ENCODE measurements at regions not wholly inside any gene's neighbourhood (a gene's known extent, or its start where the extent isn't known, plus 50 kb on each side); places are given as distances from the start of the nearest gene placed in this dataset.

DNA sequence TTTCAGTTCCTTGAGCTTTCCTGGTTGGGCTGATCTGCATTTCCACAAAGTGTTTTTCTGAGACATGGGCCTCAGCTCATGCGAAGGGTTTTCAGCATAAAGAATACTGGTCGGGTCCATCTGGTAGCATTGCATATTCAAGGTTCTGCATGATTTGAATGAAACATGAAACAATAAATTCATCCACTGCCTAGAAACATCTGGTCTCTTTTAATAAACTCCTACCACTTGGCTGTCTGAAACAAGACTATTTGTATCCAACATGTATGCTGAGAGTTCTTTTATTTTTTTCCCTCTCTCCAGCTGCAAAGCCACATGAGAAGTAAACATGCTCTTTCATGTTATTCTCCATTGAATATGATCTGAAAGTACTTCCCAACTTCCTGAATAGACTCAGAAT is 314.9 kb upstream of the SOX11 start:
- no peak for DNase-seq

DNA sequence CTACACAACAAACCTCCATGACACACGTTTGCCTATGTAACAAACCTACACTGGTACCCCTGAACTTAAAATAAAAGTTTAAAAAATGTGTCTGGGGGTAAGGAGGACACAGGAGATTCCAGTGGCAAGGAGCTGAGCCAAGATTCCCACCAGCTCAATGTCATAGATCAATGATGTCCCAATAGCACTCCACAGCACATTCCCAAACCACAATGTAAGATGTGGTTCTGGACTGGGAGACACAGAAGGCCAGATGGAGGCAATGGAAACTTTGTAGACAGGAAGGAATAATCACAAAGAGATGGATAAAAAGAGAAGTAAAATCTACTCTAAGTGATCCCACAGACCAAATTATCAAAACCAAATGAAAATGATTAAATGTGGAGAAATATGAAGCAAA is 312.4 kb upstream of the SOX11 start:
- DNase-seq, result no peak

DNA sequence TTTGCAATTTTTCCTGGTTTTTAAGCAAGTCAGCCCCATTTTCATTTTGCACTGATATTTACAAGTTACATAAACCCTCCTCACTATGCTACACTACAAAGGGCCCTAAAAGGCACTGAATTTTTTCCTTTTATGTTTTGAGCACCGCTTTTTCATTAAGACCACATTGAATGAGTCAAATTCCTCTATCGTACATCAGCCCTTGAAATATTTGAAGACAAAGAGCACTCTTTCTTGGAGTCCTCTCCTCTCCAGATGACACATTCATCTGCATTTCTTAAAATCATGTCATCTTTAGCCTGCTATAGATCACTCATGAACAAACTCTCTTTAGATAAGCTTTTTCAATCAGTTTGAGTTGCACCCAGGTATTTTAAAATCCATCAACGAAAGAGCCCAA is 306.6 kb upstream of the SOX11 start:
- no peak for DNase-seq

DNA sequence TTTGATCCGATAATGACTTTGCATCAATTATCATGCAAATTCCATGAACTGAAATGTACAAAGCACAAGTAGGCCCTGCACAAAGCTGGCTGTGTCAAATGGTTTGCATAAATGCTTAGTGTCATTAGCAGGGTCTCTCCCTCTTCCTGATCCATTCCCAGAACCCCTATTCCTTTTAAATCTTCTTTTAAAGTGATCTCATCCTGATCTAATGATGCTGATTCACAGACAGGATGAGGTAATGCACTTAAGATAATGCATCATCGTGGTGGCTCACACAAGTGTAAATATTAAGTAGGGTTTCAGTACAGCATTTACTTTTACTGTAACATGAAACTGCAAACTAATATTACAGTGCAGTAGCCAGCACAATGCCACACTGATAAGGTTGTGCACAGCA is 304.8 kb upstream of the SOX11 start:
- DNase-seq, result no peak

DNA sequence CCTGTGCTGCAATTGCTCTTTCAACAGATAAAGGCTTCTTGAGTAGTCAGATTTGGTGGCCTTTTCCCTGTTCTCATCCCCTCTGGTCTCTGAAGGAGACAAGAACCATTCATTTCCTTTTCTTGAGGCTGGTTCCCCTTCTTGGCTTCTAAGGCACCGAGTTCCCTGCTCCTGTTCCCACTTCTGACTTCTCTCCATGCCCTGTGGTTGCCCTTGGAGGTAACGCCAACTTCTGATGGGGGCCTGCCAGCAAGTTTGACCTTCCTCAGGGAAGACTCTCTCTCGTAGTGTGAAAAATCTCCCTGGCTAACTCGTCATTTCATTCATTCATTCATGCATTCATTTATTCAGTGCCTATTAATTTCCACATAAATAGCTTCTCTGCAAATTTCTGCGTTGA is 302.4 kb upstream of the SOX11 start:
- DNase-seq, result no peak

DNA sequence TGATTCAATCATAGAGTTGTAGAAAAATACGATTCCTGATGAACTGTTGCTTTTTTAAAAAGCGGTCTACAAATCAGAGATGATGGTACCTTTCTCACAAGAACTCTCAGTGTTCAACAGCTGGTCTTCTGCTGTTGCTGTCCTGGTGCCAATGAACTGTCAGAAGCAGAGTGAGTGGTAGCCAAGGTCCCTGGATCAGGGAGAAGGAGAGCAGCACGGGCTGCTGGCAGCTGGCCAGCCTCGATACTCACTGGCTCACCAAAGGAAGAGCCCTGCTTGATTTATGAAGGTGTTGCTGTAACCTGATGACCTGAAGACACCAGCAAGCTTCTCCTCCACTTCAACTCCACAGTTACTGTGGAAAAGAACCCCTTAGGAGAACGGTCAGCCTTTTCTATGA is 300.8 kb upstream of the SOX11 start:
- no peak for DNase-seq

DNA sequence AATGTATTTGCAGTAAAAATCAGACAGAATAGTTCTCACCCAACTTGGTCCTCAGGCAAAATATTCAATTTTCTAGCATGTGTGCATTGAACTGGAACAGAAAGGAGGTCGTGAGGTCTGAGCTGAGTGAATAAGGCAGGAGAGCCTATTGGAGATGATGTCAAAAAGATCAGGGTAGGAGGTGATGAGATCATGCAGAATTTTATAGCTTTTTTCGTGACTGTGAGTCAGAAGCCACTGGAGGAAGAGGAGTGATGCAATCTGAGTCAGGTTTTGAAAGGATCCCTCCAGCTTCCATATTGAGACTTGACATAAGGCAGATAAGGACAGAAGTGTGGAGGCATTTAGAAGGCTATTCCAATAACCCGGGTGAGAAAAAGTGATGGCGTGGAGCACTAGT is 299.5 kb upstream of the SOX11 start:
- no peak for DNase-seq

DNA sequence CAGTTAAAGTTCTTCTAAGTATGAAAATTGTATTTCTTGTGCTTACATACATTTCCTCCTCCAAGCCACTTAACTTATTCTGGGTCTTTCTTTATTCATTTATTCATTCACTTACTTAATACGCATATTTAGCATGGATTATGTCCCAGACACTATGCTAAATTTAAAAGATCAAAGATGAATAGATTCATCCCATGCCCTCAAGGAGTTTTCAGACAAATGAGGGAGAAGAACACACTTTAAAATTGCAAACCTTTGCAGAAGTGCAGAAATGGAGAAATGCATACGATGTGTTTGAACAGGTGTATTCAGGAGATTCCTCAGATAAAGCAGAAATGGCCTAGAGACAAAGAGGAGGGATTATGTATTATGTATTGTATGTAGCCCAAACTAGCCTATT is 298.7 kb upstream of the SOX11 start:
- DNase-seq, result no peak

DNA sequence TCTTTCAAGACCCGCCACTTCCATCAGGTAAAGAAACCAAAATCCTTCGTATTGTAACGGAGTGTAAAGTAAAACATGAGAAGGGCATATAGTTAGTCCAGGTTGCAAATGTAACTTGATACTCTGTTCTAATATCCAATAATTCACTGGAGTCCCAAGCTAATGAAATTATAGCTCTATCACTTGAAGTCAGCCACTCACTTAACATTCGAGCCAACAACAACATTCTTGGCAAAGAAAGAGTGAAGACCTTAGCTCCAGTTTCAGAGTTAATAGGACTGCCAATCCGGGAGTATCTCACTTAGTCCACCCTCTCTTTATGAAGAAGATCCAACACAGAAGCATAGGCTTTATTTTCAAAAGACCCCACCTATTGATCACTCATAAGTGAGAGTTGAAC is 298.0 kb upstream of the SOX11 start:
- DNase-seq, result no peak

DNA sequence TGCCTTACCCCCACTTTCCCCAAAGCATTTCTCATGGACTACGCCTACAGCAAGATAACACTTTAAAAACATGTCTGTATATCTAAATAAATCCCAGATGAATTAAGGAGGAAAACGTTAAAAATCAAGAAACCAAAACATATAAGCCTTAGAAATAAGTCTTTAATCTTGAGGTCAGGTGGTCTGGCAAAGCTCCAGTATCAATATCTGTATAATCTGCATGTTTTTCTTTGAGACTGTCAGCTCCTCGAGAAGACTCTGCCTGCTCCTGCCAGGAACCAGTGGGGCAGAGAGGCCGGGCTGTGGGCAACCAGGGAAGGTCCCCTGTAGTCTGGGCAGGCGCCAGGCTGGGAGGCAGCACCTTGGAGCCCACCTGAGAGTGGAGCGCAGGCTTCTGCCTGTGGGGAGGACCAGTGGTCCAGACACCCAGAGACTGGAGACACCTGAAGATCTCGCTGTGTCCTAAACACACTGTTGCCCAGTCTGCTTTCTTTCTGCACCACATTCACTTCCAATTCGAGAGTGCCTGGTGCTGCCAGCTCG is 291.0 kb upstream of the SOX11 start:
- DNase-seq, result no peak

DNA sequence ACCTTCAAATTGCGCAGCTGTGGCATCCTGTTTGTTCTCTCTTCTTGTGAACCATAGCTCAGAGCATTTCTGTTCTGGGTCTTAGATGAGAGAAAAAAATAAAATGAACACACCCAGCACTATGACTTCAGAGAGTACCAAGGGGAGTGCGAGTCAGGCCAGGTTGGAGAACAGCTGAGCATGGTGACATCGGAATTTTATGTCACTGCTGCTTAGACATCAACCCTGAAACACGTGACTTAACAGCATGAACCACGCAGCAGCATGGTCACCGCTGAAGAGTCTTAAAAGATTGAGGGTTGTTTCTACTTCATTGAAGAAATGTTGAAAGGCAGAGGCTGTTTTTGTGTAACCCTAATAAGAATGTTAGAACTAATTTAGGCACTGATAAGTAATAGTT is 288.8 kb upstream of the SOX11 start:
- DNase-seq, result no peak

DNA sequence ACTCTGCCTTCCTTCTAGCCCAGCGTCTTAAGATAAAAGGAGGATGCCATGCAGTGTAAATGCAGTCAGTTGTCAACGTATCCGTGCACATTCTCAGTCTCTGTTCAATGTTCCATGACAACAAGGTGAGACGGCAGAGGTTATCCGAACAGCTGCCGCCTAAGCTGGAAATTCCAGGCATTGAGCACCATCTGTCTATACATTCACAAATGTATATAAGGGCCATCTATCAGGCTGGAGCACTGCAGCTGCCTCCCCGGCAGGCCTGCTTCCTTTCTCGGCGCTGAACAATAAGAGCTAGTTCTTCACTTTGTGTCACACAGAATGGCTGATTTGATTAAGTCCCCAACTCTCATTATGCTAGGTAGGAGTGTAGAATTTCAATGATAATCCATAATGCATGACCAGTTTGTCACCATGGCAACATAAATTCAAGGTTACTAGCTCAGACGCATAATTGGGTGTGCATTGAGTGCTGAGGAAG is 282.2 kb upstream of the SOX11 start:
- no peak for DNase-seq

DNA sequence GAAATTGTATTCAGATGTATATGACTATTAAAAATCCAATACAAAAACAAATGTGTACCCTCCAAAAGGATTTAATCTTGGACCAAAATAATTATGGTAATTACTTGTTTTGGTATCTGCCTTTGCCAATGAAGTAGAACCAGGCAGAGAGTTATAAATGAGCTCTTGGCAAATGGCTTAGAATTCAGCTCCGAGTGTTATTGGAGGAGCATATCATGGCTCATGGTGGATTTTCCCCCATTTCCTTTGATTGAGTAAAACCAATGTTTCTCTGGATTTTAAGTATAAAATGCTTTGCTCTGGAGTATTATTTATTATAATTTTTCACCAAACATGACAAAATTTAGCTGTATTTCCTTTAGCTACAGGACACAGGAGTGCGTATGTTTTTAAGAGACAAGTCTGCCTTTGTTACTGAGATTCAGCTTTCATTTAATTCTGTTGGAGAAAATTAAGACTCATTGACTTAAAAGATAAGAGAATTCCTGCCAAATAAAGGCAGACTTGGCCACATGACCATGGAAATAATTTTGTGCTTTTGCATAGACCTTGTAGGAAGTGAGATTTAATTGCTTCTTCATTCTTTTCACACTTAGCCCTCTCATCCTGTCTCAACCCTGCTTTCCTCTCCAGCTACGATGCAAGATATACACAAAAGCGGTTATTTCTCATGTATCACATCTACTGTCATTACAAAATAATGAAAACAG is 281.0 kb upstream of the SOX11 start:
- no peak for DNase-seq

DNA sequence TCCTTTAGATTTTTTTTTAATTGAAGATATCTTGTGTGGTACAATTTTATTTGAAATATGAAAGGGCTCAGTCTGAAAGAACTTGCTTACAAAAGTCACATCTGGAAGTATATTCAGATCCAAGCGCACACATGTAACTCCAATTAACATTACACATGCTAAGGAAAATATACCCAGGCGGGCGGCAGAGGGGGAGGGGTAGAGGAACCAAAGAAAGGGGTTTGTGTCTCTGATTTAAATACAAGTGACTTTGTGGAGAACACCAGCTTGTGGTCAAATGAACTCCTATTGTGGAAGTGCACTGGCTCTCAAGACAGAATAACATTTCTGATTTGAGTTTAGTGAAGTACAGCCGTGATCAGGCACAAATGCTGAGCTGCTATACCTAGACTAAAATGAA is 280.2 kb upstream of the SOX11 start:
- DNase-seq, result no peak

DNA sequence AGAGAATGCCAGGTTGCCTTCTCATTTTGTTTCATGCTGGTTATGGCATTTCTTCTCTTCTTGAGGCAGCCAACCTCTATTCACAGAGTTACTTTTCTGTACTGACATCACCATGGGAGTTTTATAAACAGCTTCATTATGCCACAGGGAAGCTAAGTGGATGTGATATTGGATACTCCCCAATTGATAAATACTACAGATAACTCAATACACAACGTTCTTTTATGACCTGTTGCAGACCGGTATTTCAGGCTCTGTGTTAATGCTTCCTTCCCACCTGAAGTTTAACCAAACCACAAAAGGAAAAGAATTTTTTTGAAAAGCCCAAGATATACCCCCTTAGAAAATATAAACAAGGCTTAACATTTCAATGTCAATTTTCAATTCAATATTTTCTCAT is 258.3 kb upstream of the SOX11 start:
- no peak for DNase-seq

DNA sequence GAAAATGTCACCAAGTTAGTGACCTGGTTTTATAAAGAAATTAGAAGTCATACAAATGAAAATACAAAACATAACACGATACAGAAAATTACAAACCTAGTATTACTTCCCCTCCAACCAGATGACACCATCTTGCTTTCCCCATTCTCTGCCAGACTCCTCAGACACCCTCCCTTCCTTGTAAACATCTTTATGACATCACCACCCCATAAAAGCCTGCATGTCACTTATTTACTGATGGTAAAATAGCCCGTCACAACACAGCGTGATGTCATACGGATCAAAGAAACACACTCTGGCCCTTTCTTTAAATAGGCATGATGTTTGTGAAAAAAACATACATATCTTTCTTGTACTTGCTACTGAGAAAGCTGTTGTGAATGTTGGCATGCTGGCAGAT is 254.8 kb upstream of the SOX11 start:
- DNase-seq, result no peak

DNA sequence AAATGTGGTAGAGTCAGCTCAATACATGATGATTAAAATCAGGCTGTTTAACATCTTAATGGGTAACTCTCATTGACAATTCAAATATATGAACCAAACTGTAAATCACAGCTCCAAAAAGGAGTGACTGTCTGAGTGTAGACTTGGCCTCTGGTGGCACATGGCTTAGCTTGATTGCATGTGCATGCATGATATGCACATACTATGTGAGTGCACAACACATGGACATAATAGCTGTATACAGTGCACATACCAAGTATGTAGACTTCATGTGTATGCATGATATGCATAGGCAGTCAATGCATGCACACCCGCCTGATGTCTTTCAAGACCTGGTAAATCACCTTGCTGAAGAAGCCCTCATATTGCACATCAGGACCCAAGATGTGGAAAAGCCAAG is 252.0 kb upstream of the SOX11 start:
- no peak for DNase-seq

DNA sequence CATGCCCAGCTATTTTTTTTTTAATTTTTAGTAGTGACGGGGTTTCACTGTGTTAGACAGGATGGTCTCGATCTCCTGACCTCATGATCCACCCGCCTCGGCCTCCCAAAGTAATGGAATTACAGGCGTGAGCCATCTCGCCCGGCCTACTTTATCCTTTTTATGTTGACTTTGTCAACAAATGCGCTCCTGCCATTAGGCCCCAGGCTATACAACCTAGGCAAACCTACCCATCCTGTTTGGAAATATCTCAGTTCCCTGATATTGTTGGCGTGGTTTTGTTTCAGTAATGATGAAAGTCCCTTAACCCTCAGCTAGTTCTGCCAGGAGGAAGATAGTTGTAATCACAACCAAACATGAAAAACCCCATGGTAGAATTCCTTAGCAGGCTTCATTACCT is 249.4 kb upstream of the SOX11 start:
- DNase-seq, result no peak

DNA sequence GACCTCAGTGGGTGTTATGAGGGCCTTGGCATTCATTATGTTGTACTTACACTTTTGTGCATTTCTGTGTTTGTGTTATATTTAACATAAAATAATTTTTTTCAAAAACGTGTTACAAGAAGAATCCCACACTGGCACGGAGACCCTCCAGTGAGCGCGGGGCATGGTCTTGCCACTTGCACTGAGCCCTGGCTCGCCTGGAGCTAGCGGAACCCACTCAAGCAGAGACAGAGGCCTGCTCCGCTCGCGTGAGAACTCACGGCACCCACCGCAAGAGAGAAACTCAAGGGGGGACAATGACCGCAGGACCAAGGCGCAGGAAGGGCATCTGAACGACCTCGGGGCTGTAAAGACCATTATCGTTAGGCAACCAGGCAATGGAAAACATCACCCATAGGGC is 248.0 kb upstream of the SOX11 start:
- no peak for DNase-seq

DNA sequence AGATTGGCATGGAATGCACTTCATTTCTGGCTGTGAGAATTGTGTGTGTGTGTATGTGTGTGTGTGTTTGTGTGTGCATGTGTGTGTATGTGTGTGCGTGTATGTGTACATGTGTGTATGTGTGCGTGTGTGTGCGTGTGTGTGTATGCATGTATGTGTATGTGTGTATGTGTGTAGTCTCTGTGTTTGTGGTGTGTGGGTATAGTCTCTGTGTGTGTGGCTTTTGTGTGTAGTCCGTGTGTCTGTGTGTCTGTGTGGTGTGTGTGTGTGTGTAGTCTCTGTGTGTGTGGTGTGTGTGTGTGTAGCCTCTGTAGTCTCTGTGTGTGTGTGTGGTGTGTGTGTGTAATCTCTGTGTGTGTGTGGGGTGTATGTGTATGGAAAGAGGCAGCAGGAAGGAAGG is 247.3 kb upstream of the SOX11 start:
- DNase-seq, result no peak

DNA sequence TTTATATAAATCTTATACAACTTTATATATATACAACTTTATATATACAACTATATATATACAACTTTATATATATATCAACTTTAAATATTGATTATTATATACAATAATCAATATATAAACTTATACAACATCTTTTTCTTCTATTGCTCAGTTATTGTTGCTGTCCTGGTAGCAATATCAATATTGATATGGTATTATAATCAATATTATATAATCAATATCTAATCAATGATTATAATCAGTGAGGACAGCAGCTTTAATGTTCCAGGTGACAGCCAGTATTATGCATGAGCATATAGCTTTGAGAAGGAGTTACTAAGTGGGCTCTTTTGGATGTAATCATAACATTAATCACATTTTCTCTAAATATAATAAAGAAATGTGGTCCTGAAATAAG is 242.3 kb upstream of the SOX11 start:
- DNase-seq, result no peak

DNA sequence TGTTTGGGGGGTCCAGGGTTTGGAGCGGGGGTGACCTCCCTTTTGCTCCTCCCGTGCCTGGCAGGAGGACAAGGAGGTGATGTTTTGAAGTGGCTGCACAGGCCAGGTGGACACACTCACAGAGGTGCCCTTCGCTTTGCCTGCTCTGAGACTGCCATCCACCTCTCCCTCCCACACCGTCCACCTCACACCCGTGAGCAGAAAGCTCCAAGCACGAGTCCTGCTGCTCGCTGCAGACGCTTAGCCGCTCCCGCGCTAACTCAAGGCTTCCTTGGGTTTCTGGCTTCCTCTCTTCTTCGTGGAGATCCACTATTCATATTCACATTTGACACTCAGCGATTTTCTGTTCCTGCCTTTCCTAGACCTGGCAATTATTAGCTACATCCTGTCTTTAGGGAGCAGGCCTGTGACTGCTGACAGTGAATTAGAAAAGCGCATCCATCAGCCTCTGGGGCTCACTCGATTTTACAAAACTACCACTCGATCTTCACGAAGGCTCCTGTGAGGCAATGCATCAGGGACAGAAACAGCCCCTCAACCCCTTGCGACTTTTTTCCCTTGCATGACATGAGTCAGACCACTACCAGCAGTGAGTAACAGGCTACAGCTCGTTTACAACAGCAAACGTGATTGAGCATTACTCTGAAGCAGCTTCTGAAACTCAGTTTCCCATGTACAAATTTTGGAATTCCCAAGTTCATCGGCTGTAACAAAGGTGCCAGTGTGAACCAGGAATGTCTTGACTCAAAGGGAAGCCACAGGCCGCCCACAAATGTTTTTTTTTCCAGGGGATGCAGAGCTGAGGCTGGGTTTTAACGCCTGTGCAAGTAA is 238.7 kb upstream of the SOX11 start:
- no peak for DNase-seq

DNA sequence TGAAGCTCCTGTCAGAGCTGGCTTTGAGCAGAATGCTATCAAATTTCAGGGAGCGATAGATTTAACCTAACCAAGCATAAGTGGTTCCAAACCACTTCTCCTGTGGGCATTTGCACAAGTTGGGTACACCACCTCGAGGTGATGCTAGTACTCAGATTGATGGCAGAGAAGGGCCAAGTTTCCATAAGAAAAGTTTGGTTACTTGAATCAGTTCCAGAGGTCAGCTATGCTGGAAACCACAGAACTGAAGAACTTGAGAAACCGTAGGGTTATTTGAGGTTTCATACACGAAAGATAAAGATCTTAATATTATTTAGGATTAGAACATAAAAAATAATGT is 238.2 kb upstream of the SOX11 start:
- no peak for DNase-seq

DNA sequence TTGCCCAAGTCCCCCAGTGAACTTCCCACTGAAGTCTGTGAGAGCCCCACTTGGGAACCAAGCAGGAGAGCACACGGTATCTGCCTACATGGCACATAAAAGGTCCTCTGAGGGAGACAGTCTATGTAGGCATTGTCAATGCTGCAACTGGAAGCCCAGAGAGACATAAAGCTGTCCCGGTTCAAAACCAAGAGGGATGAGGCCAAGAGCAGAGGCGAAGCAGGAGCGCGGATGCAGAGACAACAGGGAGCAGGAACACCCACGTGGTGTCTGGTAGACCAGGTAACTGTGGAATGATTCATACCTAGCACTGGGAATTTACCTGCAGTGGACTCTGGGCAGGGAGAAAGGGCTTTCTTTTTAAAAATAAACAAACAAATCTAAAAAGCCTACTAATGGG is 233.1 kb upstream of the SOX11 start:
- no peak for DNase-seq

DNA sequence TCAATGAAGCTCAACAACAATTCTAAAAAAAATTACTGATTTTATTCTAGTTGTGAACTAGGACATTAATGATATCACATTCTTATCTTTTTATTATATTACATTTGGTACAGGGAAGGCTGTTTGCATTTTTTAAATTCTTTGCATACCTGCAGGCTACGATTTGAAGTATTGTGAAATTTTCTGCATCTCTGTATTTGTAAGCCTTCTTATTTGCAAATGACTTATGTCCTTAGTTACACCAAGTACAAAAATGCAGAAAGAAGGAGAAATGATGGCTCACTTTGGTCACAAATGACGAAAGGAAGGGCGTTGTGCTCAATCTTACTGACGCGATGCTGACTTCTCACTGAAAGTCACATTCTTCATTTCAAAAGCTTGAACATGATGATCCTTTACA is 227.5 kb upstream of the SOX11 start:
- DNase-seq, result no peak
